ENCODE measurements at regions not wholly inside any gene's neighbourhood (a gene's known extent, or its start where the extent isn't known, plus 50 kb on each side); places are given as distances from the start of the nearest gene placed in this dataset.
"Not testable (repeated sequence)": the region's sequence is repeated elsewhere in the genome, so short reads cannot be mapped to it uniquely, and the experiment has no call there.

GRCh38 chr4:100631281-100631968, 113.6 kb upstream of the EMCN start:
- Histone ChIP-seq H3K4me1 (ENCODE audit: control insufficient read depth, insufficient read depth, low read length) (no peaks in the 10 kb centered on the region), H3K27me3 (ENCODE audit: control insufficient read depth, insufficient read depth) (no peaks in the 10 kb centered on the region), H3K9me3 (ENCODE audit: control insufficient read depth, low read length) (no peaks in the 10 kb centered on the region), H3K27ac (ENCODE audit: low read length) (no peak overlapping the region), H3K4me3 (ENCODE audit: low read length) (no peak overlapping the region)
- DNase-seq (no peak), ATAC-seq (no peak)
- WGBS: 95% methylated on average over 3 of the region's 3 CpGs
- intact Hi-C loops (cut with DNase I): no loop called here

DNA sequence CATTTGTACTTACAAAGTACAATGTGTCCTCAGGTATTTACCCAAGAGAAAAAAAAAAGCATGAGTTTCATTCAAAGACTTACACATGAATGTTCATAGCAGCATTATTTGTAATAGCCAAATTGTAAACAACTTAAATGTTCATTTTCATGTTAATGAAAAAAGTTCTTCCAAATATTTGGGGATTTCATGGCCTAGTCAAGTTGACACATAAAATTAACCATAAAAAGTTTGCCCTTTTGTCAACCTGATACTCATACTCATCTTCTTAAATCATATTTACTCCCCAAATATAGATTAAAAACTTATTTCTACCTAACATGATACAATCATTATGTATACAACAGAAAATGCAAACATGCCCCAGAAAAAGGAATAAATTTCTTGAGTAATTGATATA, 112.5 kb upstream of the EMCN start:
- no peak overlapping the region for H3K27ac ChIP-seq (ENCODE audit: low read length)
- DNase-seq (no peak), ATAC-seq (no peak)
- no peak overlapping the region for H3K4me3 ChIP-seq (ENCODE audit: low read length)
- intact Hi-C loops (cut with DNase I): no loop called here
- H3K4me1 ChIP-seq (ENCODE audit: control insufficient read depth, insufficient read depth, low read length): no peaks in the 10 kb centered on the region
- H3K27me3 ChIP-seq (ENCODE audit: control insufficient read depth, insufficient read depth): no peaks in the 10 kb centered on the region
- no peaks in the 10 kb centered on the region for H3K9me3 ChIP-seq (ENCODE audit: control insufficient read depth, low read length)

DNA sequence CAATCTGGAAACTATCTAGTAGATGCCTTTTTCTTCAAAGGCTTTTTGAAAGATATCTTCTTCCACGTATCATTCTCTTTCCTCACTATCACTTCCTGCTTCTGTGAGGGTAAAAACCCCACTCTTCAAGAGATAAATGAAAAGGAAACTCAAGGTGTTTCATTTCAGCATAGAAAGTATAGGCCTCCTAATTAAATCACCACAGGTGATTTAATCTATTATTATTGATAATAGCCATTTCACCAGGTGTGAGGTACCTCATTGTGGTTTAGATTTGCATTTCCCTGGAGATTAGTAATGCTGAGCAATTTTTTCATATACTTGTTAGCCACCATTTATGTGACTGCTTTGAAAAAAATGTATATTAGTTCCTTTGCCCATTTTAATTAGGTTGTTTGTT, 92.0 kb upstream of the EMCN start:
- no peak for DNase-seq
- WGBS: 61% methylated on average over 1 of the region's 1 CpG
- no peaks in the 10 kb centered on the region for H3K9me3 ChIP-seq (ENCODE audit: control insufficient read depth, low read length)
- H3K27me3 ChIP-seq (ENCODE audit: control insufficient read depth, insufficient read depth): no peaks in the 10 kb centered on the region
- no peak for ATAC-seq
- H3K4me1 ChIP-seq (ENCODE audit: control insufficient read depth, insufficient read depth, low read length): no peaks in the 10 kb centered on the region
- intact Hi-C loops (cut with DNase I): no loop called here
- H3K27ac ChIP-seq (ENCODE audit: low read length): no peak overlapping the region
- no peak overlapping the region for H3K4me3 ChIP-seq (ENCODE audit: low read length)

DNA sequence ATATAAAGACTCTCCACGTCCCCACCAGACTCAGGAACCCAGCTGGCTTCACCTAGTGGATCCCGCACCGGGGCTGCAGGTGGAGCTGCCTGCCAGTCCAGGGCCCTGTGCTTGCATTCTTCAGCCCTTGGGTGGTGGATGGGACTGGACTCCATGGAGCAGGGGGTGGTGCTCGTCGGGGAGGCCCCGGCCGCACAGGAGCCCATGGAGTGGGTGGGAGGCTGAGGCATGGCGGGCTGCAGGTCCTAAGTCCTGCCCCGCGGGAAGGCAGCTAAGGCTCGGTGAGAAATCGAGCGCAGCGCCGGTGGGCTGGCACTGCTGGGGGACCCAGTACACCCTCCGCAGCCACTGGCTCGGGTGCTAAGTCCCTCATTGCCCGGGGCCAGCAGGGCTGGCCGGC, 90.8 kb upstream of the EMCN start:
- H3K4me1 ChIP-seq (ENCODE audit: control insufficient read depth, insufficient read depth, low read length); intact Hi-C loops (cut with DNase I); H3K27ac ChIP-seq (ENCODE audit: low read length); H3K27me3 ChIP-seq (ENCODE audit: control insufficient read depth, insufficient read depth); ATAC-seq; H3K9me3 ChIP-seq (ENCODE audit: control insufficient read depth, low read length); H3K4me3 ChIP-seq (ENCODE audit: low read length): not testable (repeated sequence)
- 92% methylated on average over 19 of the region's 19 CpGs for WGBS
- DNase-seq: peak in 2 of 3 donors; percentile 17 to 26

DNA sequence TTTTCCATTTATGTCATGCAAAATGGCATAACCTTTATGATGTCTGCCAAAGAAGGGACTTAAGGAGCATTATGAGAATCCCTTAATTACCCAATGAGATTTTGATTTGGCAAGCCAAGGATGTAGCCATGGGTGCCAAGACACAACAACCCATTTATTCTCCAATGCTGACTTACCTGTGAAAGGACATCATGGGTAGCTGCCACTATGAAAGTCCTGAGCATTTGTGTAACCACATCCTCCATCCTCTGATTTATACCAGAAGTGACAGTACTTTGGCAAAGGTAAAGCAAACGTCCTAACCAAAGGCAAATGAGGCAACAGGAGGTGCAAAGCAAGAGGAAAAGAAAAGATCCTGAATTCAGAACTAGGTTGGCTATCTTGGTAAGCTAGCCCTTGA, 87.3 kb upstream of the EMCN start:
- DNase-seq (no peak), ATAC-seq (no peak)
- WGBS: 41% methylated on average over 1 of the region's 1 CpG
- H3K4me1 ChIP-seq (ENCODE audit: control insufficient read depth, insufficient read depth, low read length): no peaks in the 10 kb centered on the region
- no peaks in the 10 kb centered on the region for H3K9me3 ChIP-seq (ENCODE audit: control insufficient read depth, low read length)
- H3K27me3 ChIP-seq (ENCODE audit: control insufficient read depth, insufficient read depth): no peaks in the 10 kb centered on the region
- no peak overlapping the region for H3K27ac ChIP-seq (ENCODE audit: low read length)
- H3K4me3 ChIP-seq (ENCODE audit: low read length): no peak overlapping the region
- intact Hi-C loops (cut with DNase I): no loop called here

DNA sequence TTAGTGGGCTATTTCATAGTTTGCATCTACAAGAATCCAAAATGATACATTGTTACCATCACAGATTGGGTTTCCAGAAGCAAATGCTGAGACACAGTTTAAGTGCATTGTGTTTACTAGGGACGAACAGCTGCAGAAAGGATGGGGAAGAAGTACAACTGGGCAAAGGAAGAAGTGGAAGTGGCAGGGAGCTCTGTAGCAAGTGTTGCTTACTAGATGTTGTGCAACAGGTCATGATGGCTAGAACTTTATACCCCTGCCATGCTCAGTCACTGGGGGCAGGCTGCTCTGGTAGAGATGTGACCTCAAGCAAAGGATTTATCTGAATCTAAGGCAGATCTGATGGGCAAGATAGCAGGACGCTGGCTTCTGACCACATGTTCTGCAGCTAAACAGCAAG, 76.1 kb upstream of the EMCN start:
- no peaks in the 10 kb centered on the region for H3K9me3 ChIP-seq (ENCODE audit: control insufficient read depth, low read length)
- WGBS: 48% methylated on average over 2 of the region's 2 CpGs
- no peaks in the 10 kb centered on the region for H3K27me3 ChIP-seq (ENCODE audit: control insufficient read depth, insufficient read depth)
- no peaks in the 10 kb centered on the region for H3K4me1 ChIP-seq (ENCODE audit: control insufficient read depth, insufficient read depth, low read length)
- H3K4me3 ChIP-seq (ENCODE audit: low read length): no peak overlapping the region
- H3K27ac ChIP-seq (ENCODE audit: low read length): no peak overlapping the region
- intact Hi-C loops (cut with DNase I): no loop called here
- DNase-seq: no peak
- no peak for ATAC-seq

- H3K27ac ChIP-seq (ENCODE audit: low read length): no peak overlapping the region
- no peaks in the 10 kb centered on the region for H3K9me3 ChIP-seq (ENCODE audit: control insufficient read depth, low read length)
- H3K4me1 ChIP-seq (ENCODE audit: control insufficient read depth, insufficient read depth, low read length): no peaks in the 10 kb centered on the region
- intact Hi-C loops (cut with DNase I): no loop called here
- no peak overlapping the region for H3K4me3 ChIP-seq (ENCODE audit: low read length)
- ATAC-seq (peak in 1 of 2 donors; percentile 66), DNase-seq (peak in 2 of 3 donors; percentile 40 to 57)
- no peaks in the 10 kb centered on the region for H3K27me3 ChIP-seq (ENCODE audit: control insufficient read depth, insufficient read depth)
- 47% methylated on average over 7 of the region's 7 CpGs for WGBS
These were observed 73.5 kb upstream of the EMCN start for GRCh38 chr4:100591161-100591876.

GRCh38 chr4:100590325-100590724, 72.5 kb upstream of the EMCN start:
- 69% methylated on average over 1 of the region's 1 CpG for WGBS
- Histone ChIP-seq H3K9me3 (ENCODE audit: control insufficient read depth, low read length) (no peaks in the 10 kb centered on the region), H3K27me3 (ENCODE audit: control insufficient read depth, insufficient read depth) (no peaks in the 10 kb centered on the region), H3K4me3 (ENCODE audit: low read length) (no peak overlapping the region), H3K4me1 (ENCODE audit: control insufficient read depth, insufficient read depth, low read length) (no peaks in the 10 kb centered on the region), H3K27ac (ENCODE audit: low read length) (no peak overlapping the region)
- intact Hi-C loops (cut with DNase I): no loop called here
- ATAC-seq: no peak
- no peak for DNase-seq

GRCh38 chr4:100588076-100588475, 70.3 kb upstream of the EMCN start:
- Histone ChIP-seq H3K4me3 (ENCODE audit: low read length) (no peak overlapping the region), H3K9me3 (ENCODE audit: control insufficient read depth, low read length) (no peaks in the 10 kb centered on the region), H3K27ac (ENCODE audit: low read length) (no peak overlapping the region), H3K4me1 (ENCODE audit: control insufficient read depth, insufficient read depth, low read length) (no peaks in the 10 kb centered on the region), H3K27me3 (ENCODE audit: control insufficient read depth, insufficient read depth) (no peaks in the 10 kb centered on the region)
- intact Hi-C loops (cut with DNase I): no loop called here
- no peak for ATAC-seq
- 86% methylated on average over 3 of the region's 3 CpGs for WGBS
- no peak for DNase-seq

DNA sequence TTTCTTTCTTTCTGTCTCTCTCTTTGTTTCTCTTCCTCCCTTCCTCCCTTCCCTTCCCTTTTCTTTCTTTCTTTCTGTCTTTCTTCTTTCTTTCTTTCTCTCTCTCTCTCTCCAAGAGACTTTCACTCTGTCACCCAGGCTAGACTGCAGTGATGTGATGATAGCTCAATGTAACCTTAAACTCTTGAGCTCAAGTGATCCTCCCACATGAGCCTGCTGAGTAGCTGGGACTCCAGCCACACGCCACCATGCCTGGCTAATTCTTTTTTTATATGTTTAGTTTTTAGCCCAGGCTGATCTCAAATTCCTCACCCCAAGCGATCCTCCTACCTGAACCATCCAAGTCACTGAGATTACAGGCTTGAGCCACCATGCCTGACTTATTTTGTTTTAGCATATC, 64.3 kb upstream of the EMCN start:
- whole genome bisulfite sequencing: 71% methylated on average over 2 of the region's 2 CpGs
- no peak overlapping the region for H3K4me3 ChIP-seq (ENCODE audit: low read length)
- no peak overlapping the region for H3K27ac ChIP-seq (ENCODE audit: low read length)
- H3K4me1 ChIP-seq (ENCODE audit: control insufficient read depth, insufficient read depth, low read length): no peaks in the 10 kb centered on the region
- no peak for DNase-seq
- no peak for ATAC-seq
- no peaks in the 10 kb centered on the region for H3K27me3 ChIP-seq (ENCODE audit: control insufficient read depth, insufficient read depth)
- intact Hi-C loops (cut with DNase I): no loop called here
- H3K9me3 ChIP-seq (ENCODE audit: control insufficient read depth, low read length): no peaks in the 10 kb centered on the region

- no peak for DNase-seq
These were observed 63.5 kb upstream of the EMCN start for GRCh38 chr4:100581337-100581736.

More at GRCh38 chr4:100581337-100581736, 63.5 kb upstream of the EMCN start:
- Histone ChIP-seq H3K4me3 (ENCODE audit: low read length) (no peak overlapping the region), H3K9me3 (ENCODE audit: control insufficient read depth, low read length) (no peaks in the 10 kb centered on the region), H3K4me1 (ENCODE audit: control insufficient read depth, insufficient read depth, low read length) (no peaks in the 10 kb centered on the region), H3K27ac (ENCODE audit: low read length) (no peak overlapping the region), H3K27me3 (ENCODE audit: control insufficient read depth, insufficient read depth) (no peaks in the 10 kb centered on the region)
- intact Hi-C loops (cut with DNase I): no loop called here
- ATAC-seq: no peak
- 63% methylated on average over 2 of the region's 2 CpGs for WGBS
